ENCODE measurements at regions not wholly inside any gene's neighbourhood (a gene's known extent, or its start where the extent isn't known, plus 50 kb on each side); places are given as distances from the start of the nearest gene placed in this dataset.

- intact Hi-C loops (cut with DNase I, micrococcal nuclease), result no loop called here
- Histone ChIP-seq H3K4me3 (no peak overlapping the region), H3K36me3 (ENCODE audit: low read depth) (no peaks in the 10 kb centered on the region), H3K9me3 (peaks cover 25% of the 10 kb centered on the region), H3K4me1 (ENCODE audit: low read depth) (no peaks in the 10 kb centered on the region)
- TF ChIP-seq CTCF (IDR thresholded peaks at IDR 0.05), result no peak
- ATAC-seq (no peak), DNase-seq (no peak)
Measured at GRCh38 chr22:19645391-19645790, 68.9 kb upstream of the SEPTIN5 start.

GRCh38 chr22:19645905-19646304 is 68.4 kb upstream of the SEPTIN5 start:
- intact Hi-C loops (cut with DNase I, micrococcal nuclease), result no loop called here
- ATAC-seq (no peak), DNase-seq (no peak)
- no peak for TF ChIP-seq CTCF (IDR thresholded peaks at IDR 0.05)
- Histone ChIP-seq H3K9me3 (peaks cover 25% of the 10 kb centered on the region), H3K4me1 (ENCODE audit: low read depth) (no peaks in the 10 kb centered on the region), H3K36me3 (ENCODE audit: low read depth) (no peaks in the 10 kb centered on the region), H3K4me3 (no peak overlapping the region)

GRCh38 chr22:19646383-19646782 is 67.9 kb upstream of the SEPTIN5 start:
- Histone ChIP-seq H3K4me3 (no peak overlapping the region), H3K9me3 (peaks cover 25% of the 10 kb centered on the region), H3K4me1 (ENCODE audit: low read depth) (no peaks in the 10 kb centered on the region), H3K36me3 (ENCODE audit: low read depth) (no peaks in the 10 kb centered on the region)
- DNase-seq (no peak), ATAC-seq (no peak)
- intact Hi-C loops (cut with DNase I, micrococcal nuclease), result no loop called here
- no peak for TF ChIP-seq CTCF (IDR thresholded peaks at IDR 0.05)

GRCh38 chr22:19648419-19648929 is 65.8 kb upstream of the SEPTIN5 start:
- no peak for DNase-seq
- H3K4me1 ChIP-seq (ENCODE audit: low read depth), result no peaks in the 10 kb centered on the region

GRCh38 chr22:19652316-19652715 is 62.0 kb upstream of the SEPTIN5 start:
- intact Hi-C loops (cut with DNase I, micrococcal nuclease), result no loop called here
- no peak for TF ChIP-seq CTCF (IDR thresholded peaks at IDR 0.05)
- ATAC-seq, result no peak
- DNase-seq, result no peak
- Histone ChIP-seq H3K4me1 (ENCODE audit: low read depth) (no peaks in the 10 kb centered on the region), H3K36me3 (ENCODE audit: low read depth) (no peaks in the 10 kb centered on the region), H3K4me3 (no peak overlapping the region), H3K9me3 (peaks cover 18% of the 10 kb centered on the region)

More at GRCh38 chr22:19648419-19648929, 65.8 kb upstream of the SEPTIN5 start:
- no peak for ATAC-seq
- no peak for TF ChIP-seq CTCF (IDR thresholded peaks at IDR 0.05)
- intact Hi-C loops (cut with DNase I, micrococcal nuclease), result no loop called here
- H3K9me3 ChIP-seq, result peaks cover 25% of the 10 kb centered on the region
- H3K4me3 ChIP-seq, result no peak overlapping the region
- H3K36me3 ChIP-seq (ENCODE audit: low read depth), result no peaks in the 10 kb centered on the region
